Right ventricle myocardium superior (tissue), 1 donor: ENCODE measurements at regions not wholly inside any gene's neighbourhood (a gene's known extent, or its start where the extent isn't known, plus 50 kb on each side); places are given as distances from the start of the nearest gene placed in this dataset.
"Not testable (repeated sequence)": the region's sequence is repeated elsewhere in the genome, so short reads cannot be mapped to it uniquely, and the experiment has no call there.

Experiments used
- ATAC-seq: fragments of 200-7000 bp; cut with Tn5 transposase; one replicate; pipeline ENCODE4 v1.9.1; 2020; ENCODE audit warnings: mild to moderate bottlenecking; ENCODE audit not compliant: poor library complexity
- DNase-seq: peaks from one replicate; pipeline ENCODE4 v3.0.0-alpha.2; 2020
- intact Hi-C: fragments of 100-400 bp; cut with DNase I; formaldehyde crosslinking; loops from one replicate; pipeline ENCODE4 v1.11.2; 2022
- donor health status: DM: no; HTN: yes; CAD: no; lungs with severe emphysema.

- ATAC-seq (no peak), DNase-seq (no peak)
- intact Hi-C loops, result no loop called here
Observed at GRCh38 chr1:228882771-228883450, 147.6 kb downstream of the RHOU start.

GRCh38 chr1:228883535-228883934, 148.3 kb downstream of the RHOU start:
- DNase-seq, result no peak
- intact Hi-C loops, result no loop called here
- ATAC-seq, result no peak

- no peak for ATAC-seq
Observed at GRCh38 chr1:228884196-228884595, 148.9 kb downstream of the RHOU start.

GRCh38 chr1:228884615-228885566, 149.6 kb downstream of the RHOU start:
- DNase-seq, result no peak
- intact Hi-C loops, result no loop called here
- ATAC-seq, result no peak

More at GRCh38 chr1:228884196-228884595, 148.9 kb downstream of the RHOU start:
- intact Hi-C loops, result no loop called here
- DNase-seq, result no peak

GRCh38 chr1:228885845-228886244, 150.6 kb downstream of the RHOU start:
- DNase-seq (no peak), ATAC-seq (no peak)
- intact Hi-C loops, result no loop called here

- DNase-seq (no peak), ATAC-seq (no peak)
- intact Hi-C loops, result no loop called here
Observed at GRCh38 chr1:228887101-228887500, 151.8 kb downstream of the RHOU start.

GRCh38 chr1:228887960-228888359, 152.7 kb downstream of the RHOU start:
- ATAC-seq (no peak), DNase-seq (no peak)
- intact Hi-C loops, result no loop called here

GRCh38 chr1:228889289-228889688, 154.0 kb downstream of the RHOU start:
- no peak for DNase-seq
- intact Hi-C loops, result no loop called here

GRCh38 chr1:228891272-228892034, 156.2 kb downstream of the RHOU start:
- intact Hi-C loops, result no loop called here
- DNase-seq, result no peak
- ATAC-seq, result no peak

More at GRCh38 chr1:228889289-228889688, 154.0 kb downstream of the RHOU start:
- no peak for ATAC-seq

GRCh38 chr1:228892200-228892599, 156.9 kb downstream of the RHOU start:
- DNase-seq, intact Hi-C loops, ATAC-seq: not testable (repeated sequence)

- intact Hi-C loops, result no loop called here
- DNase-seq (no peak), ATAC-seq (no peak)
Observed at GRCh38 chr1:228894442-228894989, 159.2 kb downstream of the RHOU start.

- intact Hi-C loops, result no loop called here
- no peak for DNase-seq
Observed at GRCh38 chr1:228897901-228898300, 162.6 kb downstream of the RHOU start.

GRCh38 chr1:228898582-228898992, 163.3 kb downstream of the RHOU start:
- no peak for ATAC-seq
- intact Hi-C loops, result no loop called here
- DNase-seq, result no peak

More at GRCh38 chr1:228897901-228898300, 162.6 kb downstream of the RHOU start:
- ATAC-seq, result no peak

GRCh38 chr1:228899421-228899956, 164.2 kb downstream of the RHOU start:
- intact Hi-C loops, result no loop called here
- no peak for DNase-seq
- ATAC-seq, result no peak

- DNase-seq, result peak; percentile 62
- intact Hi-C loops, result no loop called here
- ATAC-seq, result peak; percentile 6
Observed at GRCh38 chr1:228900099-228900885, 165.0 kb downstream of the RHOU start.

- intact Hi-C loops, result no loop called here
- DNase-seq, result no peak
- ATAC-seq, result no peak
Observed at GRCh38 chr1:228900886-228901392, 165.7 kb downstream of the RHOU start.

GRCh38 chr1:228901936-228902681, 166.8 kb downstream of the RHOU start:
- DNase-seq (no peak), ATAC-seq (no peak)
- intact Hi-C loops, result no loop called here
